HG02938 (cell line): ENCODE measurements at regions not wholly inside any gene's neighbourhood (a gene's known extent, or its start where the extent isn't known, plus 50 kb on each side); places are given as distances from the start of the nearest gene placed in this dataset.
"Not testable (repeated sequence)": the region's sequence is repeated elsewhere in the genome, so short reads cannot be mapped to it uniquely, and the experiment has no call there.

ENCODE experiments used
- ATAC-seq: cut with Tn5 transposase; IDR thresholded peaks from one replicate; pipeline ENCODE4 v1.9.1; 2021; ENCODE audit warnings: mild to moderate bottlenecking, moderate library complexity; ENCODE audit not compliant: unreplicated experiment

DNA sequence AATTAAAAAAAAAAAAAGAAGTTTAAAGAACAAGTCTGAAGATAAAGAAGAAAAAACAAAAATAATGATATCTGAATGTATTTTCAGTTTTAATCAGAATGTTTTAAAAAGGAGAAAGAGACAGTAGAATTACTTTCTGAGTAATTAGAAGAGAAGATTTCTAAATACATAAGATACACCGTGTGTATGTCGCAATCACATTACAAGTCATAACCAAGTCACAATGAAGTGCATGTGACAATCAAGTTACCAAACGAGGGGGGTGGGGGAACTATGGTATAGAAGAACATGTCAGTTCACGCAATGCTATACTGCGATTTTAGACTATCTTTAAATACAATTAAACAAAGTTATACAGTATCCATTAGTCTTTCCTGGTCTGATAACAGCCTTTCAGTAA lies 1464.1 kb upstream of the FLRT2 start:
- no peak for ATAC-seq

- no peak for ATAC-seq
Observed at GRCh38 chr14:84068288-84068687, 1461.7 kb upstream of the FLRT2 start.

GRCh38 chr14:84071061-84071460 lies 1458.9 kb upstream of the FLRT2 start:
- no peak for ATAC-seq

DNA sequence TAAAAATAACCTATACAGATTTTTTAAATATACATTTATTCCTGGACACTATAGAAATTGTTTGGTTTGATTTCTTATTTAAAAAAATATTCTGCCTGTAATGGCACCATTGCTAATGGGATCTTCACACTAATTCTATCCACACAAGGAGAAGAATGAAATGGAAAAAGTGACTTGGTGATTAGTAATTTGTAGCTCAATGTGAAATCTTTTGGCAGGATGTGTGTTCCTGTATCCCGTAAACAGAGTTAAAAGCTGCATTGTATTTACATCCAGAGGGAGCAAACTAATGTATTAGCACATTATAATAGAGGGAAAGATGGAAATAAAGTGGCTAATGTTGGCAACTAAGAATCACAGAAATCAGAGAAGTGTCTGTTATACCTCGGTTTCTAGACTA lies 1455.3 kb upstream of the FLRT2 start:
- ATAC-seq, result no peak

DNA sequence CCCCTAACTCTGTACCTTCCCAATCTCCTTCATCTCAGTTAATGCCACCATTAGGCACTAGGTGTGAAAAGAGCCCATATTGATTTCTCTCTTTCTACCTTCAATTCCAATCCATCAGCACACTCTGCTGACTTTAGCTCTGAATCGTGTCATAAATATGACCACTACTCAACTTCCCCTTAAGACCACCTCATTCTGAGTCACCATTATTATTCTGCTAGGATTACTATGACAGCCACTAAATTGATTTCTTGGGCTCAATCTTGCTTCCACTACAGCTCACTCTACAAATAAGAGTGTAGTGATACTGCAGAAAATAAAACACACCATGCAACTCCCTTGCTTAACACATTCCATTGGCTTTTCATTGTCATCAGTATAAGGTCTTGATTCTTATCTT lies 1449.0 kb upstream of the FLRT2 start:
- ATAC-seq, result no peak

DNA sequence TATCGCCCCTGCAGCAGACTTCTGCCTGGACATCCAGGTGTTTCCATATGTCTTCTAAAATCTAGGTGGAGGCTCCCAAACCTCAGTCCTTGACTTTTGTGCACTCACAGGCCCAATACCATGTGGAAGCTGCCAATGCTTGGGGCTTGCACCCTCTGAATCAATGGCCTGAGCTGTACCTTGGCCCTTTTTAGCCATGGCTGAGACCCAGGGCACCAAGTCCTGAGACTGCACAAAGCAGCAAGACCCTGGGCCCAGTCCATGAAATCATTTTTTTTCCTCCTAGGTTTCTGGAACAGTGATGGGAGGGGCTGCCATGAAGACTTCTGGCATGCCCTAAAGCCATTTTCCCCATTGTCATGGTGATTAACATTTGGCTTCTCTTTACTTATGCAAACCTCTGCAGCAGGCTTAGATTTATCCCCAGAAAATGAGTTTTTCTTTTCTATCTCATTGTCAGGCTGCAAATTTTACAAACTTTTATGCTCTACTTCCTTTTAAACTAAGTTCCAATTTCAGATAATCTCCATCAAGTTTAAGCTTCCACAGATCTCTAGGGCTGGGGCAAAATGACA lies 1445.8 kb upstream of the FLRT2 start:
- ATAC-seq, result no peak

DNA sequence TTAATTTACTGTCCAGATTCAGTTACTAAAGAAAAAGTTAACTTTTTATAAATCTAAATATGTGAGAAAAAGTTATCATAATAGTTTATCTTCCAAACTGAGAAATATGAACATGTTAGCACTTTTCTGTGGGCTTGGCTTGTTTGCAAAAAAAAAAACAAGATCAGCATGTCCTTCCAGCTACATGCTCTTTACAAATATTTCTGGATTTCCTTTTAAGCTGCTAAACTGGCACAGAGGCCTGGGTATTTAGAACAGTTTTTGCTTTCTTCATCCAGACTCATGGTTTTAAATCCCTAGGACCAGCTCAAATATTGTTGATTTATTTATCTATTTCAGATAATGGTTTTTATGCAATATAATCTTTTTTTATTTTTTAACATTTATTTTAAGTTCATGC lies 1444.5 kb upstream of the FLRT2 start:
- ATAC-seq, result no peak

- ATAC-seq, result no peak
Observed at GRCh38 chr14:84086714-84087113, 1443.2 kb upstream of the FLRT2 start.

DNA sequence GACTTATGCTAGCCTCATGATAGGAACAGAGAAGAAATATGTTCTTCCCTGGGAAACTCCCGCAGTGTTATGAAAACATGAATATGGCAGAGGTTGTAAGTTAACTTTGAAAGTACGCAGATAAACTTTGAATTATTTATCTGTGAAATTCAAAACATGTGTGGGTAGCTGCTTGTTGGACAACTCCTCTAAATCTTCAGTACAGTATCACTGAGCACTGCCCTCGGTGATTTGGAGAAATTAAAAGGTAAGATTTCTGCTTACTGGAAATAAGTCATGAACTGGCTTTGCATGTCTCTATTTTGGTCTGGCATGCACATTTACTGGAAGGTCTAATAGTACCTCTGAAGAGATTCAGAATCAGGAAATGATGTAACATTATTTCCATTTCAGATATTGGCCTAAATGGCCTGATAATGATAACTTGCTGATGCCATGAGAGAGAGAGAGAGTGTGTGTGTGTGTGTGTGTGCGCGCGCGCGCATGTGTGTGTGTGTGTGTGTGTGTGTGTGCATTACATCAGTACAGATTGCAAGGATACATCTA lies 1441.9 kb upstream of the FLRT2 start:
- no peak for ATAC-seq

DNA sequence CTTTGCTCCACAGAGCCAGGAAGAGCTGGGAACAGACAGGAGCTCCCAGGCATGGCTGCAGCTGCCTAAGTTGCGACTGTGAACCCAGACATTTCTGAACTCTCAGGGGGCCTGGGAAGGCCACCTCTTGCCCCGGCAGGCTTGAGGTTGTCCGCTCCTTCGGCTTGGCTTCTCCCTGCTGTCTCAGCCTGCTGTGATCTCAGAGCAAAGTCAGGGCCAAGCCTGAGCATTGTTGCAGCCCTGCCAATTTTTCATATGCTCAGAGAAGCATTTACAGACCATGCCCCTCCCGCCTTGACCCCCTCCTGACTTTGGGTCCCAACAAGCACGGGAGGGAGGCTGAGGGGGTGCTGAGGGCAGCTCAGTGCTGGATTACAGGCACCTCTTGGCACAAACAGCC lies 1439.1 kb upstream of the FLRT2 start:
- ATAC-seq, result no peak

GRCh38 chr14:84095681-84096080 lies 1434.3 kb upstream of the FLRT2 start:
- ATAC-seq, result no peak

DNA sequence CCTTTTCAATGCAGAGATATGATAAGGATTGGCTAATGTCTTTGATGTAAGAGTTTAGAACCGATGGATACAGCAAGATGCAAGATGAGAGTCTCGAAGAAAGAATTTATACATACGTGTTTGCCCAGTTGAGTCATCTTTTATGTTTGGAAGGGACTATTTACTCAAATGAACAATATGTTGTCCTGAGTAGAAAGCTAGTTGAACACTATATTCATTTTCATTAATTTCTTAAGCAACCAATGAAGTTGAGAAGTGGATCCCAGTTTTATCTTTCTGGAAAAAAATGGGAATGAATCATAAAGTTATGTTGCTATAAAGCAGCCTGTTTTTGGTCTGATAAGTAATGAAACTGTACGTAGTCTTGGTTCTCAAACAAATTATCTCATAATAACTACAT lies 1431.7 kb upstream of the FLRT2 start:
- ATAC-seq, result no peak

DNA sequence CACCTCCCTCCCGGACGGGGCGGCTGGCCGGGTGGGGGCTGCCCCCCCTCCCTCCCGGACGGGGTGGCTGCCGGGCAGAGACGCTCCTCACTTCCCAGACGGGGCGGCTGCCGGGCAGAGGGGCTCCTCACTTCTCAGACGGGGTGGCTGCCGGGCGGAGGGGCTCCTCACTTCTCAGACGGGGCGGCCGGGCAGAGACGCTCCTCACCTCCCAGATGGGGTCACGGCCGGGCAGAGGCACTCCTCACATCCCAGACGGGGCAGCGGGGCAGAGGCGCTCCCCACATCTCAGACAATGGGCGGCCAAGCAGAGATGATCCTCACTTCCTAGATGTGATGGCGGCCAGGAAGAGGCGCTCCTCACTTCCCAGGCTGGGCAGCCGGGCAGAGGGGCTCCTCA lies 1430.4 kb upstream of the FLRT2 start:
- not testable (repeated sequence) for ATAC-seq

- no peak for ATAC-seq
Observed at GRCh38 chr14:84107835-84108343, 1422.1 kb upstream of the FLRT2 start.

DNA sequence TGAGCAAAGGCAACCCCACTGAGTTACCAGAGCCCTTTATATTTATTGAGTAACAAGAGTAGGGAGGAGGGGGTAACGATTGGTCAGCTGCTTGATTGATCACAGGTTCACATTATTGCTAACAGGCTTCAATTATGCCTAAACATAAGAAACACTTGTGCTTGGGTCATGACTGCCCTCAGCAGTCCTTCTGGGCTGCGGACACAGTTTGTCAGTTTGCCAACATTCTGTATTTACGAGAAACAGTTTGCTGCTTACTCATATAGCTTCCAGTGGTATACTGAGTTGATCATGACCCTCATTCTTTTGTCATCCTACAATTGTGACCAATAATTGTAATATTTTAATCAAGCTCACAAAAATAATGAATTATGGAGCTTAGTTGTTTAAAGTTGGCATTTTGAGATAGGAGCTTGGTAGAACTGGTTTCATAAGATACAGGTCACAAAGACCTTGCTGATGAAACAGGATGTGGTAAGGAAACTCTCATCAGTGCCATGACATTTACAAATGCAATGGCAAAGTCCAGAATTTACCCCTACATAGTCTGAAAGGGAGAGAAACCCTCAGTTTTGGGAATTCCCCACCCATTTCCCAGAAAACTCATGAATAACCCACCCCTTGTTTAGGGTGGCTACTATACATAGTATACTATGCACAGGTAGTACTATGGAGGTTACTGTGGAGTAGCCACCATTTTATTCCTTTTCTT lies 1421.0 kb upstream of the FLRT2 start:
- ATAC-seq, result no peak

DNA sequence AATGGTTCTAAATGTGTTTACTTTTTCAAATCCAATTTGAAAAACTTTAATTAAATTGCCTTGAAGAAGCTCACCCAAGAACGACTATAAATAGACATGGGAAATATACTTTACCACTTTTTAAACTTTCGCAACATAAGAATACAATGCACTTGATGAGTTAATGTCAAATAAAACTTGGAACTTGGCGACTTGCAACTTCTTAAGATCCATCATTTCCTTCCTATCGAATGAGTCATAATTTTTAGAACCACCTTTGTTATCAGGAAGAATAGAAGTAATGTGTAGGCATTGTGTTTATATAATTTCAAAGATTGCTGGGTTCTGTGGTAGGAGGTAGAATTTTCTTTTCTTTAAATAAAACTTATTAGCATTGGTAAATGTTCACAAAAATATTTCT lies 1417.4 kb upstream of the FLRT2 start:
- ATAC-seq, result no peak

GRCh38 chr14:84125676-84126075 lies 1404.3 kb upstream of the FLRT2 start:
- ATAC-seq, result no peak

GRCh38 chr14:84127495-84127894 lies 1402.4 kb upstream of the FLRT2 start:
- no peak for ATAC-seq

- ATAC-seq, result no peak
Observed at GRCh38 chr14:84128050-84128449, 1401.9 kb upstream of the FLRT2 start.

DNA sequence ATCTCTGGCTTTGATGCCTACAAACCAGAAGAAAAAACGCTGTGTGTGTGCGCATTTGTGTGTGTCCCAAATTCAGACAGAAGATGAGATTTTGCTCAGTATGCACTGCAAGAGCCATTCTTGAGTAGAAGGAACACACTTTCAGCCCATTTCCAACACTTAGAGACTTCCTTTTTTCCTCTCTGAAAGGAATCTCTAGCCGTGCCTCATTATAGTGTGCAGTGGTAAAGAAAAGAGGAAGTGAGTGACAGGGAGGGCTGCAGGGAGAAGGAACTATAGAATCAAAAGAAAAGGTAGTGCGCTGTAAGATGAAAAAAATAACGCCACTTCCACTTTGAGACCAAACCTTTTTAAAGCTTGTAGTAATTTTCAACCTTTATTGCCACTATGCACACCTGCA lies 1400.9 kb upstream of the FLRT2 start:
- ATAC-seq, result no peak

DNA sequence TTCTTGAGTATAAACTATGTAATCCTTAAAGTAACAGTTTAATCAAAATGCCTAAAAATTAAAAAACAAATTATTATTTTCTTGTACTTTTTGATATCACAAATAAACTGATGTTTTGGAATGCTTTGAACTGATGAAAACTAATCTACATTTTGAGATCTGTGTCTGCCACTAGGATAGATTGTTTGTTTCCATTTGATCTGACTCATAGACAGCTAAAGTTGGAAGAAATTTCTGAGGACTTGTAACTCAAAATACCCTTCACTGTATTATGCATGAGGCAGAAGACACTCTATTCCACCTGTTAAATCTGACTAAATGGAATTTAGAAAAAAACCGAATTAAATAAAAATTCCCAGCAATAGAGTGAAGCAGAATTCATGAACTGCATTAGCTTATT lies 1400.0 kb upstream of the FLRT2 start:
- no peak for ATAC-seq

GRCh38 chr14:84131924-84132323 lies 1398.0 kb upstream of the FLRT2 start:
- no peak for ATAC-seq

- ATAC-seq, result no peak
Observed at GRCh38 chr14:84144166-84144565, 1385.8 kb upstream of the FLRT2 start.
